Natural killer cell (primary cell): ENCODE measurements at regions not wholly inside any gene's neighbourhood (a gene's known extent, or its start where the extent isn't known, plus 50 kb on each side); places are given as distances from the start of the nearest gene placed in this dataset.
A peak's percentile ranks its signal among the peaks of the same experiment; 100 is the strongest.
"Not testable (repeated sequence)": the region's sequence is repeated elsewhere in the genome, so short reads cannot be mapped to it uniquely, and the experiment has no call there.

Source experiments
- ATAC-seq, 3 donors: fragments of 150-1000 bp in 2 of 3; fragments of 200-7000 bp in 1 of 3; cut with Tn5 transposase; 1 replicate in 1 of 3; 2 replicates in 2 of 3; pipeline ENCODE4 v1.10.0; 2021; ENCODE audit warnings: mild to moderate bottlenecking in 2 of 3, moderate library complexity in 2 of 3
- DNase-seq, 2 donors: peaks; one replicate each; pipeline versions ENCODE4 v3.0.0 to v3.0.0-alpha.2; 2013 to 2021; ENCODE audit warnings: mixed read lengths in 1 of 2
- H3K27ac ChIP-seq: one replicate; pipeline ENCODE4 v1.5.1; 2013; ENCODE audit warnings: mild to moderate bottlenecking, low read length
- H3K27me3 ChIP-seq: one replicate; pipeline ENCODE4 v1.6.1; 2013; ENCODE audit warnings: low read length; ENCODE audit not compliant: control insufficient read depth, insufficient read depth
- H3K36me3 ChIP-seq: one replicate; pipeline ENCODE4 v1.6.1; 2013; ENCODE audit warnings: low read length; ENCODE audit not compliant: control insufficient read depth, insufficient read depth
- H3K4me1 ChIP-seq: one replicate; pipeline ENCODE4 v1.6.1; 2013; ENCODE audit warnings: low read length; ENCODE audit not compliant: control insufficient read depth, insufficient read depth
- H3K4me3 ChIP-seq: one replicate; pipeline ENCODE4 v1.5.1; 2013; ENCODE audit warnings: low read length
- H3K9me3 ChIP-seq: one replicate; pipeline ENCODE4 v1.6.1; 2013; ENCODE audit warnings: low read length; ENCODE audit not compliant: control insufficient read depth, insufficient read depth
- H3K27ac Mint-ChIP-seq, 2 donors: one replicate each; pipeline ENCODE4 v1.8.0; 2022; ENCODE audit warnings: mild to moderate bottlenecking in 2 of 2, mixed read lengths in 2 of 2, moderate library complexity in 1 of 2
- H3K27me3 Mint-ChIP-seq, 2 donors: one replicate each; pipeline ENCODE4 v1.8.0; 2022; ENCODE audit warnings: low read depth in 2 of 2, mixed read lengths in 2 of 2
- H3K36me3 Mint-ChIP-seq: one replicate; pipeline ENCODE4 v1.8.0; 2022; ENCODE audit warnings: mixed read lengths
- H3K4me1 Mint-ChIP-seq, 2 donors: one replicate each; pipeline ENCODE4 v1.8.0; 2022; ENCODE audit warnings: mixed read lengths in 2 of 2
- H3K4me3 Mint-ChIP-seq: one replicate; pipeline ENCODE4 v1.8.0; 2022; ENCODE audit warnings: mild to moderate bottlenecking, moderate library complexity, mixed read lengths
- H3K9me3 Mint-ChIP-seq, 2 donors: one replicate each; pipeline ENCODE4 v1.8.0; 2022; ENCODE audit warnings: mixed read lengths in 2 of 2
- CTCF ChIP-seq: fragments of 200-600 bp; IDR thresholded peaks from one replicate; pipeline ENCODE4 v1.8.0; 2022; ENCODE audit warnings: antibody characterized with exemption
- WGBS: methylation state at CpG from one replicate; pipeline ENCODE4 v1.1.7; 2013; ENCODE audit warnings: missing lambda C conversion rate; ENCODE audit not compliant: insufficient coverage; 5-methylcytosine and 5-hydroxymethylcytosine counted together
- intact Hi-C: fragments of 100-400 bp; cut with micrococcal nuclease; formaldehyde crosslinking; loops from one replicate; pipeline ENCODE4 v1.14.2; 2022

- no peak overlapping the region for H3K4me3 Mint-ChIP-seq
- H3K36me3 Mint-ChIP-seq = no peaks in the 10 kb centered on the region
- Histone ChIP-seq H3K9me3 (no peaks in the 10 kb centered on the region), H3K4me1 (no peaks in the 10 kb centered on the region), H3K4me3 (no peak overlapping the region), H3K27ac (no peak overlapping the region), H3K27me3 (no peaks in the 10 kb centered on the region), H3K36me3 (no peaks in the 10 kb centered on the region)
- no peak for TF ChIP-seq CTCF
- peaks cover 7 to 15% of the 10 kb centered on the region in 2 donors for H3K9me3 Mint-ChIP-seq
- no peak for ATAC-seq
- no peak for DNase-seq
- H3K27me3 Mint-ChIP-seq = no peaks in the 10 kb centered on the region
- no peaks in the 10 kb centered on the region for H3K4me1 Mint-ChIP-seq
- WGBS = 100% methylated on average over 1 of the region's 2 CpGs
- intact Hi-C loops = no loop called here
- H3K27ac Mint-ChIP-seq = no peak overlapping the region
Measured at GRCh38 chr4:131649227-131649626, 1499.9 kb upstream of the PCDH10 start.

GRCh38 chr4:131650951-131651350 lies 1498.1 kb upstream of the PCDH10 start:
- no peak for TF ChIP-seq CTCF
- Mint-ChIP-seq H3K27ac (no peak overlapping the region), H3K9me3 (peaks cover 3 to 15% of the 10 kb centered on the region in 2 donors), H3K4me1 (no peaks in the 10 kb centered on the region), H3K36me3 (no peaks in the 10 kb centered on the region), H3K4me3 (no peak overlapping the region), H3K27me3 (no peaks in the 10 kb centered on the region)
- no peak overlapping the region for H3K27ac ChIP-seq
- intact Hi-C loops = no loop called here
- no peaks in the 10 kb centered on the region for H3K27me3 ChIP-seq
- H3K9me3 ChIP-seq = no peaks in the 10 kb centered on the region
- ATAC-seq = no peak
- no peak for DNase-seq
- no peaks in the 10 kb centered on the region for H3K4me1 ChIP-seq
- H3K4me3 ChIP-seq = no peak overlapping the region
- no peaks in the 10 kb centered on the region for H3K36me3 ChIP-seq
- 80% methylated on average over 2 of the region's 2 CpGs for WGBS

GRCh38 chr4:131683314-131683713 lies 1465.8 kb upstream of the PCDH10 start:
- ATAC-seq, intact Hi-C loops, H3K4me1 ChIP-seq, H3K27ac ChIP-seq, H3K4me3 Mint-ChIP-seq, H3K27me3 ChIP-seq, H3K27ac Mint-ChIP-seq, H3K9me3 ChIP-seq, H3K4me3 ChIP-seq, H3K27me3 Mint-ChIP-seq, DNase-seq, H3K36me3 ChIP-seq, H3K36me3 Mint-ChIP-seq, H3K4me1 Mint-ChIP-seq: not testable (repeated sequence)
- 65% methylated on average over 3 of the region's 3 CpGs for WGBS
- H3K9me3 Mint-ChIP-seq = peaks cover 5 to 12% of the 10 kb centered on the region in 2 donors

- no peaks in the 10 kb centered on the region for H3K27me3 ChIP-seq
- 74% methylated on average over 2 of the region's 2 CpGs for WGBS
- DNase-seq (no peak), ATAC-seq (no peak)
- no peak overlapping the region for H3K4me3 ChIP-seq
- Mint-ChIP-seq H3K27ac (no peak overlapping the region), H3K4me1 (no peaks in the 10 kb centered on the region), H3K9me3 (peaks cover 10% of the 10 kb centered on the region in 2 donors), H3K4me3 (no peak overlapping the region), H3K36me3 (no peaks in the 10 kb centered on the region), H3K27me3 (no peaks in the 10 kb centered on the region)
- TF ChIP-seq CTCF = no peak
- no peaks in the 10 kb centered on the region for H3K4me1 ChIP-seq
- intact Hi-C loops = no loop called here
- no peaks in the 10 kb centered on the region for H3K36me3 ChIP-seq
- no peak overlapping the region for H3K27ac ChIP-seq
- H3K9me3 ChIP-seq = no peaks in the 10 kb centered on the region
Measured at GRCh38 chr4:131721883-131722282, 1427.2 kb upstream of the PCDH10 start.

GRCh38 chr4:131723069-131723468 lies 1426.0 kb upstream of the PCDH10 start:
- ATAC-seq, H3K4me3 ChIP-seq, H3K27ac Mint-ChIP-seq, DNase-seq, H3K4me3 Mint-ChIP-seq, H3K4me1 ChIP-seq, H3K27me3 Mint-ChIP-seq, H3K4me1 Mint-ChIP-seq, H3K27me3 ChIP-seq, intact Hi-C loops, H3K36me3 ChIP-seq, H3K27ac ChIP-seq, H3K36me3 Mint-ChIP-seq, H3K9me3 ChIP-seq: not testable (repeated sequence)
- peaks cover 10 to 13% of the 10 kb centered on the region in 2 donors for H3K9me3 Mint-ChIP-seq
- over 99% methylated on average over 11 of the region's 24 CpGs for WGBS

GRCh38 chr4:131724847-131725246 lies 1424.2 kb upstream of the PCDH10 start:
- H3K9me3 ChIP-seq, H3K27ac Mint-ChIP-seq, H3K4me3 ChIP-seq, H3K36me3 Mint-ChIP-seq, H3K4me3 Mint-ChIP-seq, H3K27me3 ChIP-seq, H3K36me3 ChIP-seq, H3K27ac ChIP-seq, H3K4me1 Mint-ChIP-seq, ATAC-seq, intact Hi-C loops, H3K4me1 ChIP-seq, H3K27me3 Mint-ChIP-seq: not testable (repeated sequence)
- no CpG with 5 or more reads among the region's 37 CpGs for WGBS
- H3K9me3 Mint-ChIP-seq = peaks cover 10 to 13% of the 10 kb centered on the region in 2 donors
- DNase-seq = peak in 1 of 2 donors; percentile 46
